Stimulated activated CD4-positive, alpha-beta T cell treated with anti-CD3 and anti-CD28 coated beads, Interleukin-2, amount 100 ng/mL, for 24 hours (primary cell): ENCODE measurements at regions not wholly inside any gene's neighbourhood (a gene's known extent, or its start where the extent isn't known, plus 50 kb on each side); places are given as distances from the start of the nearest gene placed in this dataset.

Source experiments
- DNase-seq, 2 donors: peaks; one replicate each; pipeline ENCODE4 v3.0.0-alpha.2; 2020

DNA sequence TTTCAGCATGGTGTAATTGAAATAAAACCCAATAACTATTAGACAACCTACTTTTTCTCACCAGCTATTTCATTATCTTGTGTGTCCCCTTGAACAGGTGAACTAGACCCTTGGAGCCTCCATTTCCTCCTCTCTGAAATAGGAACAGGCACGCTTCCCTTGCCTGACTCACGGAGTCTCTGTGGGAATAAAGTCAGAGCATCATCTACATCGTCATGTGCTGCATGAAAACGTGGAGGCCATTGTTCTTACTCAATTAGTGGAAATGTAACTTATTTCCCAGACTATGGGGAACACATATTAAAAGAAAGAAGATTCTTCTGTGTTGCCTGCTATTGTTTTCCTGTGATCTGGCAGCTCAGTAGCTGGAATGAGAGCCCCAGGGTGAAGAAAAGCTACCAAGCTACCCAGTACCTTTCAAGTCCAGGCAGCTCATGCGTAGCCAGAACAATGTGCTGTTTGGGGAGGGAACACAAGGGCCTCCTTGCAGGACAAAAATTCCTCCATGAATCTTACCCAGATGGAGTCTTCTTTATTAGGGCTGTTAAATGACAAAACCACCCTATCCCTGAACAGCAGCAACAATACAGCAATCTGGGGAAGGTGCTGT, 59.8 kb downstream of the SOX11 start:
- no peak for DNase-seq

DNA sequence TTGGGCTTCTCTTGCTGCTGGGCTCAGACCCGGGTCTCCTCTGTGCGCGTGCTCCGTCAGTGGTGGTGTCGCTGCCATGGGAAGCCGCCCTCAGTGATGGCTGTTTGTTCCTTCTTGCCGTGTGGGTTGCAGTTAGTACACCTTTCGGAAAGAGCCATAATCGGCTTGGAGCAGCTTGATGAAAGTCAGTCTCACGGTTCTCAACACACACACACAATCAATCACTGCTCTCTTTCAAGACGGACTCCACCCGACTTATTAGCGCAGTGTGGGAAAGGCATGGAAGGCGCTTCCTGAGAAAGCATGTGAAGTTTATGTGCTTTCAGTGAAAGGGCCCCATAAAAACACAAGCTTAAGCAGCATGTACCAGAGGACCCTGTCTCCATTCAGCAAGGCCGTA, 64.1 kb downstream of the SOX11 start:
- no peak for DNase-seq

GRCh38 chr2:5758346-5758745, 66.2 kb downstream of the SOX11 start:
- DNase-seq, result no peak

- no peak for DNase-seq
These were observed 67.8 kb downstream of the SOX11 start for GRCh38 chr2:5759949-5760348.

- DNase-seq, result no peak
These were observed 71.3 kb downstream of the SOX11 start for GRCh38 chr2:5763531-5763930.

DNA sequence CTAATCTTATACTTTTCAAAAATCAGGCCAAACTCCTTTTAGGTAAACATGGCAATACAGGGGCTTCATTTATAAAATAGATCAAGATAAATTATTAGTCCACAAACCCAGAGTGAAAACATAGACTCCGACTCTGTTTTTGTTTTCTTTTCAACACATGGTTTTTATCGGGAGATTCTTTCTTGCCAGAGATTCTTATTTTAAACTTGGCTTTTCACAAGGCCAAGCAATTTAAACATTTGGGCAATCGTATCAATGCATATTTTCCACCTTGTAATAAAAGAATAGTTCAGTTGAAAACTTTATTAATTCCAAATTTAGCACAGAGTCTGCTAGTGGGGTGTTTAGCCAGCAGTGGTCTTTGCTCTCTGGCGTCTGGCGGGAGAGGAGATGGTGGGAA, 71.9 kb downstream of the SOX11 start:
- DNase-seq, result no peak

DNA sequence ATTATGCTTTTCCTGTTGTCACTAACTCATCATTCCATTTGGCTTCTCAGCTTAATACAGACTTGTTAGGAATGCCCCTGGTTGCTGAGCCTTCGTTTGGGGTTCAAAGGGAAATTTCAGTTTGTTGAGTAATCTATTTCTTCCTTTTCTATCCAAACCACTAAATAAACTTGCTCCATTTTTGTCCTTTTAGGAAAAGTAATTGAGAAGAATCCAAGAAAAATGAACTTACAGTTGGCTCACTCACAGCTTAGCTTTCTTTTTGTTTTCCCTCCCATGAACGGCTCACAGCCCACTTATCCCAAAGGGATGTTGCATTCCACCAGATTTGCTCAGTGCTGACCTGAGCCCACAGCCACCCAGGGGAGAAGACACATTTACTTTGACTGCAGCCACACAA, 73.9 kb downstream of the SOX11 start:
- DNase-seq, result no peak

GRCh38 chr2:5766561-5766960, 74.4 kb downstream of the SOX11 start:
- DNase-seq, result no peak

DNA sequence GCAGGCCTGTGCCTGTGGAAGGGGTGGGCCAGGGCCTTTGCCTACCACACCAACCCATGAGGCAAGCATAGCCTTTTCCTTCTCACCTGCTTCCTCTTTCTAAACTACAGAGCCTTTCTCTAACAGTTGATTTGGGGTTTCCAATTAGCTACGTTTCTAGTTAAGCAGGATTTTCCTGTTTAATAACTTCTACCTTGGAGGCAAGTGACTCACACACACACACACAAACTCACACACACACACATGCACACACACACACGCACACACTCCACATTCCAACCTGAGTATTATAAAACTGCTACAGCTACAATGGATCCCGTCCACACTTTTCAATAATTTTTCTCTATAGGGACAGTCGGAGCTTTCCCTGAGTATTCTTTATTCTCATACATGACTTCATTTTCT, 84.9 kb downstream of the SOX11 start:
- DNase-seq, result no peak

DNA sequence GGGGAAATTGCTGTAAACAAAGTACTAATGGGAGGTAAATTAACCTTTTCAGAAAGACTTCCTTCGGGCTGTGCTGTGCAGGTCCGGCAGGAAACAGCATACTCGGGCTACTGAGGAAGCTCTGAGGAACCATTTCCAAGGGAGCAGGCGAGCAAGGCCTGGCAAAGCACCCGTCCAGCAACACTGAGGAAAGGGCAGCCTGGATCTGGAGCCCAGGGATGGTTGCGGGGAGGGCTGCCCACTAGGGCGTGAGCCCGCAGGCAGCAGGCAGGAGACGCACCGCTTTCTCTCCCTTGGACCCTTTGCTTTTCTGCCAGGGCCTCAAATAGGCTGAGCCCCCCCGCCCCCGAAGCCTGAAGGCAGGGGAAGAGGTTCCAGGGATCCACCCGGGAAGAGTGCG, 89.5 kb downstream of the SOX11 start:
- DNase-seq, result no peak

GRCh38 chr2:5782103-5782502, 89.9 kb downstream of the SOX11 start:
- DNase-seq, result no peak

DNA sequence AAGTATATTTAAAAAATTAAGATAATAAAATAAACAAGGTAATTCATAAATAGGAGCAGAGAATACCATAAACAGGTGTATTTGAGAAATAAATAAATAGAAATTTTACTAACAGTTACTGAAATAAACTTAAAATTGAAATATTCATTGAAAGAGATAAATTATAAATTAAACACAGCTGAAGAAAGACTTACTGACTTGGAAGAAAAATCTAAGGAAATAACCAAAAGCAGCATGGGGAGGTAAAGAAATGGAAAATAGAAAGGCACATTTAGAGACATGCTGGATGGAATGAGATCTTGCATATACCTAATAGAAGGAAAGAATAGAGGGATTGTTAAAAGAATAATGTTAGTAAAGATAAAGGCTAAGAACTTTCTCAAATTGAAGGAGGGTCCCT, 96.3 kb downstream of the SOX11 start:
- DNase-seq, result no peak

- DNase-seq, result no peak
These were observed 99.2 kb downstream of the SOX11 start for GRCh38 chr2:5791371-5791770.

GRCh38 chr2:5794012-5794411, 101.8 kb downstream of the SOX11 start:
- no peak for DNase-seq

DNA sequence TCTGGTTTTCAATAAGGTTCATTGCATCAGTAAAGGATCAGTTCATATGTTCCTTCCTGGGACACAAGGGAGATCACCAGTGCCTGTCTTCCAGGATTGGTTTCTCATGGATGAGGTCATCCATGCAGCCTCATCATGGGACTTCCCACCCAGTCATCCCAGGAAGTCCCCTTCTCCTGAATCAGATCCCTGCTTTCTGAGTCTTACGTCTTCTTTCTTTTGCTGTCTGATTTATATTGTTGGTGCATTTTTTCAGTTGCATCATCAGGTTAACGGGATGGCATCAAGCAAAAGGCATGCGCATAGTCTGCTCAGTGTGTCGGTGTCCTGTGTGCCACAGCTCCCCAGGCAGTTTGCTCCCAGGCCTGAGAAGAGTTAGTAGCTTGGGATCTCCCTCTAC, 105.9 kb downstream of the SOX11 start:
- no peak for DNase-seq

DNA sequence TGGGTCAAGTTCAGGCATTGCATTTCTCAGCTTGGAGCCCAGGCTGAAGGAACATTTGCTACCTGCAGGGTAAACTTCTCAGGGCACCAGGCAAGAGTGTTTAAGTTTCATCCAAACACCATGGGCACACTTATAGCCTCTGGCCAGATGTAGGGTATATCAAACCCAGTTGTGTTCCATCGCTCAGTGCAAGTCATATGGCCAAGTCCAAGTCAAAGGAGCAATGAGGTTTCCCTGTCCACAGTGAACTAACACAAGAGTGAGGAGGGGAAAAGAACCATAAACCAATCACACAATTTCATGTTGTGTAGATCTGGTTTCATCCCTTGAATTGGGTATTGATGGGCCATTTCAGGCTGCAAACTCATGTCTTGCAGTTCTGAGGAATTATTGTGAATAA, 107.2 kb downstream of the SOX11 start:
- no peak for DNase-seq

DNA sequence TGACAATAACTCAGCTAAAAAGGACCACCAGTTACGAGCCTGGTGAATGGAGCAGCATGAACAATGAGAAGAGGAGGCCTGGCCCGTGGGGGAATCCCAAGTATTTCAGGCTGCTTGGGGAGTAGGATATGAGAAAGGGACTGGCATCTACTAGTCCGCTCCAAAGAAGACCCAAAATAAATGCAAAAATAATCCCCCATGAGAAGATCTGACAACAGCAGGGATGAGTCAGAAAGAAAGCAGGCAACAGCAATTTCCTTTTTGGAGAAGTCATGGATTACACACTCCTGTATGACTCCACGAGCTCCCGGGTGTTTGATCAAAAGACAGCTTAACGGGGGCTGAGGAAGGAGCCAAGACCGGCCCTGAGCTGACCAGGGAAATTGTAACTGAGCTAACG, 111.4 kb downstream of the SOX11 start:
- DNase-seq, result no peak

DNA sequence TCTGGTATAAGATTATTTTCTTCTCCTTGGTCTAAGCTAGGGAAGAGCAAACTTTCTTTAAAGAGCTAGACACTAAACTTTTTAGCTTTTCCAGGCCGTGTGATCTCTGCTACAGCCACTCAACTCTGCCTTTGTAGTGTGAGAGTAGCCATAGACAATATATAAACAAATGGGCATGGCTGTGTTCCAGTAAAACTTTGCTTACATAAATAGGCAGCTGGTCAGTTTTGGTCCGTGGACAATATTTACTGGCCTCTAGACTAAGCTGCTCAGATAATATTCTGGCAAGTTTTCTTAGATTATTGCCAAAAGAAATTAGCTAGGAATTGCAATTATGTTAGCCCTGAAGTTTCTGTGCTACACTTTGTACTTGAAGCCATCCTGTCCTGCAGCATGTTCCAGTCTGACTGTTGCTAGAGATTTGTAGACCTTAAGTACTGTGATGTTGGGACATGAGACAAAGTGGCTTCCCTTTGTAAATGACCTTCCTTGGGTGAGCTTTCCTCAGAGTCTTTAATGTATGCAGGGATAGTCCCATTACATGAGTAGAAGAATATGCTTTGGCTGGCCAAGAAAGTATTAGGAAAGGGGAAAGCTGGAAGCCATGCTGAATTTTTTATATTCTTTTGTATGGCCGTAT, 126.9 kb downstream of the SOX11 start:
- no peak for DNase-seq

GRCh38 chr2:5824126-5824525, 131.9 kb downstream of the SOX11 start:
- DNase-seq, result no peak

GRCh38 chr2:5825686-5826085, 133.5 kb downstream of the SOX11 start:
- no peak for DNase-seq

DNA sequence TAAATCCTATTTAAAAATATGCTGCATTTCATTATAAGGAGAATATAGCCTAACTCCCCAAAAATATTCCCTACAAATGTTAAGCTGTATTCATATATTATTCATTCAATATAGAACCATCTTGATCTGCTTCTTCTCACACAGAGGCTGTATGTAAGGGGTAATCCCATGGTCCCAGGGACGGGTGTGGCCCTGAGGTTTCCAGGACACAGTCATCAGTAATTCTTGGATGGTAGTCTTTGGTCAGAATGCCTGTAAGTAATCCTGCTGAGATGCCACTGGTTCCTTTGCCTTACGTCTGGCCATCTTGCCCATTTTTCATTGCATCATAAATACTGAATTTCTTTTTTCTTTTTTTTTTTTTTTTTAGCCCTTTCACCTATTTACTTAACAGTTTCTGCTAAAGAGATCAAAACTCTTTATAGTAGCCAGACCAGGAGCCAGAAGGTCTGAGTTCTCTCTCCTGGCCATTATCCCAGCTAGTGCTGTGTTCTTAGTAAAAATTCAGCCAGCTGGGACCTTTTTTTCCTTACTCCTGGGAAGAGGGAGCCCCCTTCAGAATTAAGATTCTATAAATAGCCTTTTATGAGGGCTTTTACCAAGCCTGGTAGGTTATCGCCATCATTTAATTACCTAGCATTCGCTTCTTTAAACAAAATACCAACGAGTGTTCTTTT, 134.9 kb downstream of the SOX11 start:
- DNase-seq, result no peak

DNA sequence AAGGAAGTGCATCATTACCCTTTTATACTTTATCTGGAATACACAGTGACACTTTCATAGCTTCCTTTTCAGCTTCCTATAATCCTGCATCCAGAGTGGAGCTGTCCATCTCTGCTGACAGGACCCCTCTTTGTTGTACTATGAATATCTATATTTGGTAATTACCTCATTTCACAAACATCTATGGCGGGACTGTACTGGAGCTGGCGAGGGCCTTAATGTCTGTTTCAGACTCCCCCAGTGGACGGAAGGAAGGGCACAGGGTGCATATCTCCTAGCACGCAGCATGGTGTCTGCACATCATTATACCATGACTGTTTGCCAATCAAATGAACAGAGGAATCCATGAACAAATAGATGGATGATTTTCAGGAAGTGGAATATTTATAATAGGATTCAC, 142.3 kb downstream of the SOX11 start:
- no peak for DNase-seq

GRCh38 chr2:5839550-5839949, 147.4 kb downstream of the SOX11 start:
- no peak for DNase-seq

- DNase-seq, result no peak
These were observed 148.9 kb downstream of the SOX11 start for GRCh38 chr2:5841126-5841525.

DNA sequence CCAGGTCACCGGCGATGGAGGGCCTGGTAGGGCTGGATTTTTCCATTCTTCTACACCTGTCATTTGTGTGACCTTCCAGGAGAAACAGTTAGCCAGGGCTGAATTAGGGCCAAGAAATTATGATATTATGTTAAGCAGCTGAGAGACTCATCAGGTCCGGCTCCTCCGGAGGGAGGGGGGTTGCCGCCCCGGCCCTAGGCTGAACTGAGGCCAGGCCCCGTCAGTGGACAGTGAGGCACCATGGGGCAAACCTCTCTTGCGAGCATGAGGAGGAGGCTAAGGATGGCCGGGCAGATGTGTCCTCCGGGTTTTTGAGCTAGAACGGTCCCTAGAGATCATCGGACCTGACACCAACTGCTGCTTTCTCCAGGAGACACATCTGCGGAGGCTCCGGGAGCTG, 150.1 kb downstream of the SOX11 start:
- DNase-seq, result no peak
